ENCODE measurements at regions not wholly inside any gene's neighbourhood (a gene's known extent, or its start where the extent isn't known, plus 50 kb on each side); places are given as distances from the start of the nearest gene placed in this dataset.
"Not testable (repeated sequence)": the region's sequence is repeated elsewhere in the genome, so short reads cannot be mapped to it uniquely, and the experiment has no call there.

DNA sequence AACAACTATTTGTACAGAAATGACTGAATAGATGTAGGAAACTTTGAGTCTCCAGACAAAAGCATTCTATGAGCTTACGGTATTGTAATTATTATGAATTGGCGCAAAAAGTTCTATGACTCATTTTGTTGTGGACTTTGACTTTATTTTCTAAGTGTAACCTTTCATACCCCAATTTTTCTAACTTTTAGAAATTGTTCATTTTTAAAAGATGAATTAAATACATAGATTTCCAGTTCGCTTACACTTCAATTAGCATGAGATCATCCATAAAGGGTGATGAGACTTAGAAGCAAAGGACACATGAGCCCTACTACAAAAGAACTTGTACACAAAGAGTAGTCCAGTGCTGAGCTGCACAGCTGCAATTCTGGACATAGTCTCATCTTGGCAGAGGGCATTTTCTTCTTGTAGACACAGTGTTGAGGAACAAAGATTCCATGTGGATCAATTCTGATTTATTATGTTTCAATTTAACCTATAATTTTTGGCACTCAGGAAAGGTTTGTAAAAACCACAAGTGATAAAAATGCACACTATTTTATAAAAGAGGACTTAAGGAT lies 431.1 kb downstream of the LRRIQ3 start:
- DNase-seq, result no peak

DNA sequence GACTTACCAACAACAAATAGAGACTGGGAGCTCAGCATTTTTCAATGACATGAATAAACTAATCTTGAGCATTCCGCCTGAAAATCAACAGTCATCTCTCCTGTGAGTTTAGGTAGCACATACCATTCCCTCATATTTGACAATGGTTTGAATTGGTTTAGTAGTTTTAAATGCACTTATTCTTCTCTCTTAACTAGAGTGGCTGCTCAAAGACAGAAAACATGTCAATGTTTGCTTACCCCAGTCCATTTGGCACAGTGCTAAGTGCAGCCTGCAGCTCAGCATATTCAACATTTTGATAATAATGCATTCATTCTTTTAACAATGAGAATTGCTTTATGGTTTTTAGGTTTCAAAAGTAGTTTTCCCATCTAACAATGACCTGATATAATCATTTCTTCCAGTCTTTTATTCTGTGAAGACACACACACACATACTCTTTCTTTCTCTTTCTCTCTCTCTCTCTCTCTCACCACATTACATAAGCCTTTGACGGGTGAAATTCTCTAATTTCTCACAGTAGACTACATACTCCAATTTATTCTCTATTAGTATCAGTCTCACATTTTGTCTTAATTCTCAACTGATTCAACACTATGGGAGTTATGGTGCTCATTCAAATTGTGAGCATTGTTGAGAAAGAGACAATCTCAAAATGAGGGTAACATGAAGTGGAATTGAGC lies 432.3 kb downstream of the LRRIQ3 start:
- no peak for DNase-seq

DNA sequence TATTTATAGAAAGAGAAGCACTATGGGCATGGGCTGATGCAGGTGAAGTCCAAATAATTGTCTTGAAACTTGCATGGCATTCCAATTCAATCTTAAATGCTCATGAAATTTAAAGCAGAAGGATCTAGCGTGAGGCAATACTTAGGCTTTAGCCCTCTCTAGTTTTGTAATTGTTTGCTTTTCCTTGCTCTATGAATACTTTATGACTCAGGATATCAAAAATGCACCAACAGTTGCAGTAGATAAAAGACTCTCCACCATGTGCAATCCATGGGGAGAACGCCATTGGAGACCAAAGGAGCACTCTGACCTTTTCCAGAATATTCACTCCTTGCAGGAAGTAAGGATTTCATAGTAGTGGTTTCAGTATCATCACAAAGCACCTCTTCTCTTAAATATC lies 436.4 kb downstream of the LRRIQ3 start:
- no peak for DNase-seq

- no peak for DNase-seq
Measured at GRCh38 chr1:73759011-73759410, 439.0 kb downstream of the LRRIQ3 start.

- DNase-seq, result no peak
Measured at GRCh38 chr1:73756817-73757216, 441.2 kb downstream of the LRRIQ3 start.

- DNase-seq, result no peak
Measured at GRCh38 chr1:73755649-73756048, 442.3 kb downstream of the LRRIQ3 start.

- no peak for DNase-seq
Measured at GRCh38 chr1:73749996-73750395, 448.0 kb downstream of the LRRIQ3 start.

- DNase-seq, result no peak
Measured at GRCh38 chr1:73744985-73745384, 453.0 kb downstream of the LRRIQ3 start.

DNA sequence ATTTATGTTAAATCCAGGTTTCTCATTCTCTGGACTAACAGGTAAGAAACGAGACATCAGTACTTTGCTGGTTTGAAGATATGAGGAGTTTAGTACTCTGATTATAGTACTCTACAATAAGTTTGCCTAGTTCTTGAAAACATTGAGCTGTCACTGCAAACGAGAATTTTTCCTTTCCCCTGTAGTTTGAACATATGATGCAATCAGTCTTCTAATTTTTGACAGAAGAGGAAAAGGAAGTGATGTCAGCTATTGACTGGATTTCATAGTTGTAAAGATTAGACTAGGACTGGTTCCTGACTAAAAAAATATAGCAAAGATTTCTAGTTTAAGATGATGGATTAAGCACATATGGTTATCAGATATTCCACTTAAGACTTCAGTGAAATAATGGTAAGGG lies 461.9 kb downstream of the LRRIQ3 start:
- DNase-seq, result no peak

- DNase-seq, result no peak
Measured at GRCh38 chr1:73727036-73727435, 470.9 kb downstream of the LRRIQ3 start.

GRCh38 chr1:73722055-73722454 lies 475.9 kb downstream of the LRRIQ3 start:
- DNase-seq, result no peak

DNA sequence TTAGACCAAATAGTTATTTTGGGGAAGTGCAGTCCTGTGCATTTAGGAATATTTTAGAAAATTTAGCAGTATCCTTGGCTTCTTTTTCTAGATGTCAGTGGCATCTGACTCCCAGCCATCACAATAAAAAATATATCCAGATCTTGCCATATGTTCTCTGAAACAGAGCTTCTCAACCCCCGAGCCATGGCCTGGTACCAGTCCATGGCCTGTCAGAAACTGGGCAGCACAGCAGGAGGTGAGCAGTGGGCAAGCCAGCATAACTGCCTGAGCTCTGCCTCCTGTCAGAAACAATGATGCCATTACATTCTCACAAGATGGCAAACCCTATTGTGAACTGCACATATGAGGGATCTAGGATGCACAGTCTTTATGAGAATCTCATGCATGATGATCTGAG lies 480.0 kb downstream of the LRRIQ3 start:
- no peak for DNase-seq

DNA sequence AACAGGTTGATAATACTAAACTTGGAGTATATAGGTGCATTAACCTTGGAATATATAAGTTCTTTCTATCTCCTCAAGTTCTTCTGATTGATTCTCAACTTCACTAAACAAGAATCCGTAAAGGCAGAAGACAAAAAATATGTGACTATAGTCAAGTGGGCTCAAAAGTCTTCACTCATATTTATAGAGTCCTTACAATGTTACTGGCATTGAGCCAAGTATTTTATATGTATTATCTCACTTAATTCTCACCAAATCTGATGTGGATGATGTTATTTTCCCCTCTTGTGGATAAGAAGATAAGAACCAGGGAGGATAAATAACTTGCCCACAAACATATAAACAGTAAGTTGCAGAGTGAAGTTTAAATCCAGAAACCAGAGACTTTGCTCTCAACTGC lies 486.9 kb downstream of the LRRIQ3 start:
- DNase-seq, result no peak

GRCh38 chr1:73701826-73702225 lies 496.1 kb downstream of the LRRIQ3 start:
- no peak for DNase-seq

- no peak for DNase-seq
Measured at GRCh38 chr1:73676186-73676585, 521.8 kb downstream of the LRRIQ3 start.

GRCh38 chr1:73674945-73675561 lies 522.9 kb downstream of the LRRIQ3 start:
- DNase-seq, result no peak

- DNase-seq, result no peak
Measured at GRCh38 chr1:73673971-73674370, 524.0 kb downstream of the LRRIQ3 start.

DNA sequence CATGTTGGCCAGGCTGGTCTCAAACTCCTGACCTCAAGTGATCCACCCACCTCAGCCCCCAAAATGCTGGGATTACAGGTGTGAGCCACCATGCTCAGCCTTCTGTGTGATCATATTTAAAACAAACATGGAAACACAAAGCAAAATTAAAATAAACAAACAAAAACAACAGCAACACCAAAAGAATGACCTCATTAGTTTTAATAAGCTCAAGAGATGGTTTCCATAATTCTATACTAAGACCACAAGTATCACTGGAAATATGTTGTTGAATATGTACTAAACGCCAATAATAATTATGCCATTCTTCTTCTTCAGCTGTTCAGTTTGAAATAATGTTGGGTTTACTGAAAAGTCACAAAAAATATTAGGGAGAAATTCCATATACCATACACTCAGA lies 526.4 kb downstream of the LRRIQ3 start:
- DNase-seq, result no peak

- not testable (repeated sequence) for DNase-seq
Measured at GRCh38 chr1:73667959-73668358, 530.0 kb downstream of the LRRIQ3 start.

DNA sequence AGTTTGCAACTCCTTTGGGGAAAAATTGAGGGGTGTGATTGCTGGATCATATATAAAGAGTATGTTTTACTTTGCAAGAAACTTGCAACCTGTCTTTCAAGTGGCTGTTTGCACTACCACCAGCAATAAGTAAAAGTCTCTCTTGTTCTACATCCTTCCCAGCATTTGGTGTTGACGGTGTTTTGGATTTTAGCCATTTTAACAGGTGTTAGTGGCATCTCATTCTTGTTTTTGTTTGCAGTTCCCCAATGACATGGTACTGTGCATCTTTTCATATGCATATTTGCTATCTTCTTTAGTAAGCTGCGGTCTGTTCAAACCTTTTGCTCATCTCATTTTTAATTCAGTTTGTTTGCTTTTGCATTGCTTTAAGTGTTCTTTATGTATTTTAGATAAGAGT lies 535.5 kb downstream of the LRRIQ3 start:
- DNase-seq, result no peak

DNA sequence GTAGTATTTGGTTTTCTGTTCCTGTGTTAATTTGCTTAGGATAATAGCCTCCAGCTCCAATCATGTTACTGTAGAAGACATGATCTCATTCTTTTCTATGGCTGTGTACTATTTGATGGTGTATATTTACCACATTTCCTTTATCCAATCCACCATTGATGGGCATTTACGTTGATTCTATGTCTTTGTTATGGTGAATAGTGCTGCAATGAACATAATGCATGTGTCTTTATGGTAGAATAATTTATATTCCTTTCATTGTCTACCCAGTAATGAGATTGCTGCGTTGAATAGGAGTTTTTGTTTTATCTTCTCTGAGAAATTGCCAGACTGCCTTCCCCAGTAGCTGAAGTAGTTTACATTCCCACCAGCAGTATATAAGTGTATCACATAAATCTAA lies 538.8 kb downstream of the LRRIQ3 start:
- DNase-seq, result no peak

DNA sequence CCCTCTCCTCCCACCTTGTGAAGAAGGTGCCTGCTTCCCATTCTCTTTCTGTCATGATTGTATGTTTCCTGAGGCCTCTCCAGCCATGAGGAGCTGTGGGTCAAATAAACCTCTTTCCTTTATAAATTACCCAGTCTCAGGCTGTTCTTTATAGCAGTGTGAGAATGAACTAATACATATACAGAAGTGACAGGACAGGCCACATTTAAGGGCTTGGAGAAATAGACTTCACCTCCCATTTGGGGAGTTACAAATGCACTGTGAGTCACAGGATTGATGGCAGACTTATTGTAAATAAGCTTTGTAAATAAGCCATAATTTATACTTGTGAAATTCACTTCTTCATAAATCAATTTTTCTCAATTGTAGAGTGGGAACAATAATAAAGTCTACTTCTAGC lies 543.3 kb downstream of the LRRIQ3 start:
- DNase-seq, result no peak

DNA sequence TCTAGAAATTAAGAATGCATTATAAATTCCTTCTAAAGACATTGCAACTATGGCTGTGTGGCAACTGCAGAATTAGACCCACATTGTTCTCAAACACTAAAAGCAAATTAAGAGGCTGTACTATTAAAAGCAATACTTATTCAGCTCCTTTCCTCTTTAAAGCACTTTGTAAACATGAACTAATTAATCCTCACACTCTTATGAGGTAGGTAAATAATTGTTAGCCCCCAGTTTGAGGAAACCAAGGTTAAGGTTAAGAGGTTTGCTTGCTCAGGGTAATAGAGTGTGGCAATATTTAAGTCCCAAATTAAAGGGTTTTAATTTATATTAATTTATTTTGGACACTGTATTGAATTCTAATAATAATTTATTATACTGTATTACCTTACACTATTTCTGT lies 553.8 kb downstream of the LRRIQ3 start:
- DNase-seq, result no peak

- DNase-seq, result no peak
Measured at GRCh38 chr1:73639494-73639893, 558.5 kb downstream of the LRRIQ3 start.

- no peak for DNase-seq
Measured at GRCh38 chr1:73637264-73637663, 560.7 kb downstream of the LRRIQ3 start.

Data from left hindlimb (tissue), 1 donor.